Erythroblast (primary cell): ENCODE measurements at regions not wholly inside any gene's neighbourhood (a gene's known extent, or its start where the extent isn't known, plus 50 kb on each side); places are given as distances from the start of the nearest gene placed in this dataset.

Experiments used
- DNase-seq, 2 experiments: peaks; one replicate each; lab custom pipeline; 2025; lab: John Stamatoyannopoulos, UW
- GATA1 ChIP-seq: IDR thresholded peaks from 2 replicates; pipeline ENCODE4 v1.6.1; 2011; ENCODE audit warnings: low read depth, mild to moderate bottlenecking, control low read depth, low read length, moderate library complexity
- POLR2A ChIP-seq: IDR thresholded peaks from 2 replicates; pipeline ENCODE4 v1.6.1; 2011; ENCODE audit warnings: mild to moderate bottlenecking, low read length

- no peak for DNase-seq
- TF ChIP-seq POLR2A = no peak
- no peak for TF ChIP-seq GATA1
These were observed 373.9 kb downstream of the ETS1 start for GRCh38 chr11:128213461-128213860.

GRCh38 chr11:128212324-128212723, 375.0 kb downstream of the ETS1 start:
- DNase-seq = no peak
- TF ChIP-seq POLR2A (no peak), GATA1 (no peak)

GRCh38 chr11:128210148-128210940, 377.0 kb downstream of the ETS1 start:
- DNase-seq = no peak

GRCh38 chr11:128209138-128209435, 378.3 kb downstream of the ETS1 start:
- TF ChIP-seq POLR2A (no peak), GATA1 (no peak)

More at GRCh38 chr11:128210148-128210940, 377.0 kb downstream of the ETS1 start:
- no peak for TF ChIP-seq POLR2A

GRCh38 chr11:128208329-128209137, 378.8 kb downstream of the ETS1 start:
- TF ChIP-seq GATA1 (no peak), POLR2A (no peak)
- no peak for DNase-seq

More at GRCh38 chr11:128209138-128209435, 378.3 kb downstream of the ETS1 start:
- no peak for DNase-seq

GRCh38 chr11:128207861-128208321, 379.5 kb downstream of the ETS1 start:
- TF ChIP-seq POLR2A = no peak
- DNase-seq = no peak

- no peak for DNase-seq
- TF ChIP-seq GATA1 = no peak
- no peak for TF ChIP-seq POLR2A
These were observed 380.9 kb downstream of the ETS1 start for GRCh38 chr11:128206461-128206860.

GRCh38 chr11:128205796-128206195, 381.6 kb downstream of the ETS1 start:
- TF ChIP-seq POLR2A (no peak), GATA1 (no peak)
- DNase-seq = no peak

GRCh38 chr11:128204898-128205297, 382.5 kb downstream of the ETS1 start:
- TF ChIP-seq POLR2A (no peak), GATA1 (no peak)
- DNase-seq = no peak

- no peak for TF ChIP-seq POLR2A
- TF ChIP-seq GATA1 = no peak
- DNase-seq = no peak
These were observed 385.6 kb downstream of the ETS1 start for GRCh38 chr11:128201801-128202200.

- TF ChIP-seq POLR2A = no peak
- TF ChIP-seq GATA1 = no peak
- DNase-seq = no peak
These were observed 386.3 kb downstream of the ETS1 start for GRCh38 chr11:128201009-128201408.

GRCh38 chr11:128200467-128200866, 386.9 kb downstream of the ETS1 start:
- DNase-seq = no peak
- no peak for TF ChIP-seq GATA1
- TF ChIP-seq POLR2A = no peak

- TF ChIP-seq POLR2A (no peak), GATA1 (no peak)
- DNase-seq = no peak
These were observed 389.1 kb downstream of the ETS1 start for GRCh38 chr11:128198216-128198772.

- no peak for DNase-seq
- no peak for TF ChIP-seq GATA1
- TF ChIP-seq POLR2A = no peak
These were observed 391.1 kb downstream of the ETS1 start for GRCh38 chr11:128196235-128196634.
